ENCODE measurements at regions not wholly inside any gene's neighbourhood (a gene's known extent, or its start where the extent isn't known, plus 50 kb on each side); places are given as distances from the start of the nearest gene placed in this dataset.
A peak's percentile ranks its signal among the peaks of the same experiment; 100 is the strongest.

DNA sequence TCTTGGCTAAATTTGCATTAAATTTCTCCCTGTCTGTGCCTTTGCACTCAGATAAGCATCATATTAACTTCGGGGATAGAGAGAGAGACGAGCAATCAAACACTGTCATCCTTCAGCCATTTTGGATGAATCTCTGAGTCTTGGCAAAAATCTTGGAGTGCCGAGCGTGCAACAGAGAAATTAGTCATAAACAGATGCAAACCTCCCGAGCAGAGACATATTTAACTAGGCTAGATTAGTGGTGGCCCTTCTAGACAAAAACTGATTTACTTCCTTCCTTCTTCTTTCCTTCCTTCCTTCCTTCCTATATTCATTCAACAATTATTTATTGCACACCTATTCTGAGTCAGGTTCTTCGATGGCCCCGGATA lies 114.4 kb upstream of the BLID start:
- Mint-ChIP-seq H3K27ac (ENCODE audit: unreplicated experiment) (no peak overlapping the region), H3K9me3 (ENCODE audit: unreplicated experiment) (no peaks in the 10 kb centered on the region), H3K4me3 (ENCODE audit: unreplicated experiment) (no peak overlapping the region), H3K36me3 (ENCODE audit: low read depth, unreplicated experiment) (no peaks in the 10 kb centered on the region), H3K27me3 (ENCODE audit: low read depth, unreplicated experiment) (no peaks in the 10 kb centered on the region), H3K4me1 (ENCODE audit: low read depth, unreplicated experiment) (peaks cover 5% of the 10 kb centered on the region)
- FAIRE-seq (peak; percentile 23), DNase-seq (ENCODE audit: low read depth) (peak; percentile 61)
- TF ChIP-seq EZH2 (IDR thresholded peaks at IDR 0.05; ENCODE audit: insufficient read depth, low read length) (no peak), CTCF (IDR thresholded peaks at IDR 0.05; ENCODE audit: insufficient read depth, low read depth, low read length) (no peak)
- H2AFZ ChIP-seq (ENCODE audit: low read depth, low read length), result peak overlapping the region; percentile 79
- no peak overlapping the region for H3K27ac ChIP-seq (ENCODE audit: low read depth, low read length)
- no peaks in the 10 kb centered on the region for H4K20me1 ChIP-seq (ENCODE audit: insufficient read depth, low read length)
- no peaks in the 10 kb centered on the region for H3K36me3 ChIP-seq (ENCODE audit: insufficient read depth, low read length)
- no peaks in the 10 kb centered on the region for H3K9me3 ChIP-seq (ENCODE audit: insufficient read depth, low read depth, low read length)
- no peak overlapping the region for H3K4me3 ChIP-seq (ENCODE audit: insufficient read depth, low read depth, low read length)
- H3K9ac ChIP-seq (ENCODE audit: low read length), result peak overlapping the region; percentile 50
- no peaks in the 10 kb centered on the region for H3K79me2 ChIP-seq (ENCODE audit: insufficient read depth, low read length)
- H3K4me1 ChIP-seq (ENCODE audit: insufficient read depth, low read length), result peaks cover 14% of the 10 kb centered on the region
- H3K27me3 ChIP-seq (ENCODE audit: insufficient read depth, low read length), result no peaks in the 10 kb centered on the region
- peak overlapping the region; percentile 75 for H3K4me2 ChIP-seq (ENCODE audit: low read length)

DNA sequence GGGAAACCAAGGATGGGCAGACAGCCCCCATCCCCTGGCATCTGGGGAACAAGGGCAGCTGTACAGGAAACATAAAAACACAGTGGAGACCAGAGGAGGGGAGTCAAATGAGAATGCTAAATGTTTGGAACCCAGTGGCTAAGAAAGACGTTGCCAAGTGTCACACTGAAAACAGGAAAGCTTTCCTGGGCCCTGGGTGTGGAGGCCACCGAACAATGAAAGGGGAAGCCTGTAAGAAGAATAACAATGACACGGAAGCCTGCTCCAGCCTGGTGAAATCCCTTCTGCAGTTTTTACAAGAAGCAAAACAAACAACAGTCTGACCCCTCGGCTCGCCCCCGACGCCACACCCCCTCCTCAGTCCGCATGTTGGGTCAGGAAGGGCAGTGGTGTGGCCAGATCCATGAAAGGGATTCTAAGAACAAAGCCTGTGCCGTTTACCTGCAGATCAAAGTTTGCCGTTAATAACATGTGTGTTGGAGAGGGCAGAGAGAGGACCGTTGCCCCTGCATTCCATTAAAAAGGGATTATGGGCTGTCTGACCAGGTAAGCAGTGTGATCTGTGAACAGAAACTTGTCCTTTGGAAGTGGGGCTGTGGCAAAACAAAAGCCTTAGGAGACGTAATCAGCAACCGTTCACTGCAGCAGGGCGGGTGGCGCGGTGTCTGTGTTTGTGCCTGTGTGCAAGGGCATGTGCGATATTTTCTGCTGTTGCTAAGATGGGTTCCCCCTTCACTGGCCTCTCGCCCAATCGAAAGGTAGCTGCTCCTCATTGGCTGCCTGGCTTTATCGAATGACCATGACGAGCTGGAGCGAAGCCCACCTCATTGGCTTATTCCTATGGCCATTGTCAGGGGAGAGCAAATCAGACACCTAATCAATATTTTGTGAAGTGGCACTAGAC lies 113.7 kb upstream of the BLID start:
- peak overlapping the region; percentile 3 for H3K27ac ChIP-seq (ENCODE audit: low read depth, low read length)
- H3K4me1 Mint-ChIP-seq (ENCODE audit: low read depth, unreplicated experiment), result peaks cover 5% of the 10 kb centered on the region
- no peaks in the 10 kb centered on the region for H3K27me3 Mint-ChIP-seq (ENCODE audit: low read depth, unreplicated experiment)
- DNase-seq (ENCODE audit: low read depth) (peak; percentile 44), FAIRE-seq (no peak)
- no peaks in the 10 kb centered on the region for H3K36me3 ChIP-seq (ENCODE audit: insufficient read depth, low read length)
- peaks cover 14% of the 10 kb centered on the region for H3K4me1 ChIP-seq (ENCODE audit: insufficient read depth, low read length)
- H3K4me2 ChIP-seq (ENCODE audit: low read length), result peak overlapping the region; percentile 75
- H3K9ac ChIP-seq (ENCODE audit: low read length), result peak overlapping the region; percentile 50
- no peak overlapping the region for H3K4me3 ChIP-seq (ENCODE audit: insufficient read depth, low read depth, low read length)
- no peak overlapping the region for H3K4me3 Mint-ChIP-seq (ENCODE audit: unreplicated experiment)
- H3K27ac Mint-ChIP-seq (ENCODE audit: unreplicated experiment), result no peak overlapping the region
- H3K79me2 ChIP-seq (ENCODE audit: insufficient read depth, low read length), result no peaks in the 10 kb centered on the region
- no peaks in the 10 kb centered on the region for H4K20me1 ChIP-seq (ENCODE audit: insufficient read depth, low read length)
- H3K9me3 Mint-ChIP-seq (ENCODE audit: unreplicated experiment), result no peaks in the 10 kb centered on the region
- H2AFZ ChIP-seq (ENCODE audit: low read depth, low read length), result peak overlapping the region; percentile 79
- no peaks in the 10 kb centered on the region for H3K36me3 Mint-ChIP-seq (ENCODE audit: low read depth, unreplicated experiment)
- no peaks in the 10 kb centered on the region for H3K9me3 ChIP-seq (ENCODE audit: insufficient read depth, low read depth, low read length)
- TF ChIP-seq CTCF (IDR thresholded peaks at IDR 0.05; ENCODE audit: insufficient read depth, low read depth, low read length) (no peak), EZH2 (IDR thresholded peaks at IDR 0.05; ENCODE audit: insufficient read depth, low read length) (no peak)
- H3K27me3 ChIP-seq (ENCODE audit: insufficient read depth, low read length), result no peaks in the 10 kb centered on the region

DNA sequence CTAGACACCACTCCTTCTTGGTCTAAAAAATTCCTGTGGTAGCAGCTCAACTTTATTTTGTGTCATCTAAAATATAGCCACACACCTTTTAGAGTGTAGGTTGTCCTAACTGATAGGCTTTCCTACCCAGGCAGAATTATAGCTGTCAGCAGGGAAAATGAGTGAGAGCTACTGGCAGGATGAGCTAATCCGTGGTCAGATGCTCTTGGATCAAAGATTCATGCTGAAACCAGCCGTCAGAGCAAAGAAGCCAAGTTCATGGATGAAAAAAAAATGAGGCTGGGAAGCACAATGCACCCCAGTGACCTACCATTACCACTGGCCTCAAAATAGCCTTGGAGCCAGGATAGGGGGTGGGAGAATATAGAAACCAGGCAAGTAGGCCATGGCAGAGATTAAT lies 113.1 kb upstream of the BLID start:
- Histone ChIP-seq H2AFZ (ENCODE audit: low read depth, low read length) (no peak overlapping the region), H3K4me3 (ENCODE audit: insufficient read depth, low read depth, low read length) (no peak overlapping the region), H3K27ac (ENCODE audit: low read depth, low read length) (peak overlapping the region; percentile 3), H3K36me3 (ENCODE audit: insufficient read depth, low read length) (no peaks in the 10 kb centered on the region), H3K27me3 (ENCODE audit: insufficient read depth, low read length) (no peaks in the 10 kb centered on the region), H3K79me2 (ENCODE audit: insufficient read depth, low read length) (no peaks in the 10 kb centered on the region), H3K4me1 (ENCODE audit: insufficient read depth, low read length) (peaks cover 14% of the 10 kb centered on the region), H4K20me1 (ENCODE audit: insufficient read depth, low read length) (no peaks in the 10 kb centered on the region), H3K4me2 (ENCODE audit: low read length) (peak overlapping the region; percentile 75), H3K9ac (ENCODE audit: low read length) (peak overlapping the region; percentile 50), H3K9me3 (ENCODE audit: insufficient read depth, low read depth, low read length) (no peaks in the 10 kb centered on the region)
- no peaks in the 10 kb centered on the region for H3K36me3 Mint-ChIP-seq (ENCODE audit: low read depth, unreplicated experiment)
- FAIRE-seq (no peak), DNase-seq (ENCODE audit: low read depth) (peak; percentile 76)
- no peaks in the 10 kb centered on the region for H3K27me3 Mint-ChIP-seq (ENCODE audit: low read depth, unreplicated experiment)
- H3K4me3 Mint-ChIP-seq (ENCODE audit: unreplicated experiment), result no peak overlapping the region
- no peak overlapping the region for H3K27ac Mint-ChIP-seq (ENCODE audit: unreplicated experiment)
- no peaks in the 10 kb centered on the region for H3K9me3 Mint-ChIP-seq (ENCODE audit: unreplicated experiment)
- peaks cover 5% of the 10 kb centered on the region for H3K4me1 Mint-ChIP-seq (ENCODE audit: low read depth, unreplicated experiment)
- TF ChIP-seq EZH2 (IDR thresholded peaks at IDR 0.05; ENCODE audit: insufficient read depth, low read length), result no peak
- no peak for TF ChIP-seq CTCF (IDR thresholded peaks at IDR 0.05; ENCODE audit: insufficient read depth, low read depth, low read length)

Data from astrocyte (in vitro differentiated cells and primary cell).